Keratinocyte (primary cell): ENCODE measurements at regions not wholly inside any gene's neighbourhood (a gene's known extent, or its start where the extent isn't known, plus 50 kb on each side); places are given as distances from the start of the nearest gene placed in this dataset.

Experiments used
- EZH2 ChIP-seq: IDR thresholded peaks from one replicate; pipeline ENCODE4 v1.6.1; 2012; ENCODE audit warnings: inconsistent platforms, mild to moderate bottlenecking, low read length, moderate library complexity
- TF ChIP-seq, protein P1 (sequence below), 3 experiments: IDR thresholded peaks in 1 of 3; conservative IDR thresholded peaks in 1 of 3; optimal IDR thresholded peaks in 1 of 3; 2 replicates in 2 of 3; 3 replicates in 1 of 3; pipeline versions ENCODE3 to v1.5.1; 2011; ENCODE audit warnings: low read length in 3 of 3, mild to moderate bottlenecking in 3 of 3, moderate library complexity in 2 of 3, control low read depth in 1 of 3, inconsistent platforms in 1 of 3; ENCODE audit not compliant: insufficient read depth in 2 of 3; ENCODE audit errors: extremely low read depth in 1 of 3

GRCh38 chr10:78902815-78903214 is 166.0 kb upstream of the ZMIZ1 start:
- TF ChIP-seq, protein P1, sequence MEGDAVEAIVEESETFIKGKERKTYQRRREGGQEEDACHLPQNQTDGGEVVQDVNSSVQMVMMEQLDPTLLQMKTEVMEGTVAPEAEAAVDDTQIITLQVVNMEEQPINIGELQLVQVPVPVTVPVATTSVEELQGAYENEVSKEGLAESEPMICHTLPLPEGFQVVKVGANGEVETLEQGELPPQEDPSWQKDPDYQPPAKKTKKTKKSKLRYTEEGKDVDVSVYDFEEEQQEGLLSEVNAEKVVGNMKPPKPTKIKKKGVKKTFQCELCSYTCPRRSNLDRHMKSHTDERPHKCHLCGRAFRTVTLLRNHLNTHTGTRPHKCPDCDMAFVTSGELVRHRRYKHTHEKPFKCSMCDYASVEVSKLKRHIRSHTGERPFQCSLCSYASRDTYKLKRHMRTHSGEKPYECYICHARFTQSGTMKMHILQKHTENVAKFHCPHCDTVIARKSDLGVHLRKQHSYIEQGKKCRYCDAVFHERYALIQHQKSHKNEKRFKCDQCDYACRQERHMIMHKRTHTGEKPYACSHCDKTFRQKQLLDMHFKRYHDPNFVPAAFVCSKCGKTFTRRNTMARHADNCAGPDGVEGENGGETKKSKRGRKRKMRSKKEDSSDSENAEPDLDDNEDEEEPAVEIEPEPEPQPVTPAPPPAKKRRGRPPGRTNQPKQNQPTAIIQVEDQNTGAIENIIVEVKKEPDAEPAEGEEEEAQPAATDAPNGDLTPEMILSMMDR (optimal IDR thresholded peaks at IDR 0.05 in 1 of 3, IDR thresholded peaks at IDR 0.05 in 1 of 3, conservative IDR thresholded peaks at IDR 0.05 in 1 of 3; ENCODE audit: extremely low read depth in 1 of 3, insufficient read depth in 2 of 3, low read length in 3 of 3) = no peak
- TF ChIP-seq EZH2 = no peak
